Left hindlimb (tissue), 1 donor: ENCODE measurements at regions not wholly inside any gene's neighbourhood (a gene's known extent, or its start where the extent isn't known, plus 50 kb on each side); places are given as distances from the start of the nearest gene placed in this dataset.
"Not testable (repeated sequence)": the region's sequence is repeated elsewhere in the genome, so short reads cannot be mapped to it uniquely, and the experiment has no call there.

Experiments used
- DNase-seq: peaks from one replicate; pipeline ENCODE4 v3.0.0-alpha.2; 2018

DNA sequence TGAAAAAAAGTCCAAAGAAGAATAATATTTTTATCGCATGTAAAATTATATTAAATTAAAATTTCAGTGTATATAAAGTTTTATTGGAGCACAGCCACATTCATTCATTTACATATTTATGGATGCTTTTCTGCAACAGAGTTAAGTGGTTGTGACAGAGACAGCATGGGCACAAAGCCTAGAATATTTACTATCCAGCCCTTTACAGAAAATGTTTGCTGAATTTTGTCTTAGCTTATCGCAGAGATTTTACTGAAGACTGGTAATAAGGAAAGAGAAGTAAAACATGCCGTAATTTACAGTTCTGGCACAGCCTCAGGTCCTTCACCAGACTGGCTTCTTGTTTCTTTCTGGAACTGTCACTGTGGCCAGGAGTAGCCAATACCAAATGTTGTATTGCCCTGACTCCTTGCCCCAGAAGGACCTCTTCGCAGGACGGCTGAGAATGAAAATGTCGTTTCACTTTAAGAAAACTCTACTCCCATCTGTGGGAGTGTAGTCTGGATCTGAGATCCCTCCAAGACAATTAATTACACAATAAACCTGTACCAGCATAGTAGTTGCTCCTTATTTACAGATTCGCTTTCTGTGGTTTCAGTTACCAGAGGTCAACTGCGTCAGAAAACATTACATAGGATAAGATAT is 94.9 kb upstream of the GOT2 start:
- DNase-seq, result no peak

- no peak for DNase-seq
Observed at GRCh38 chr16:58824201-58824600, 90.1 kb upstream of the GOT2 start.

DNA sequence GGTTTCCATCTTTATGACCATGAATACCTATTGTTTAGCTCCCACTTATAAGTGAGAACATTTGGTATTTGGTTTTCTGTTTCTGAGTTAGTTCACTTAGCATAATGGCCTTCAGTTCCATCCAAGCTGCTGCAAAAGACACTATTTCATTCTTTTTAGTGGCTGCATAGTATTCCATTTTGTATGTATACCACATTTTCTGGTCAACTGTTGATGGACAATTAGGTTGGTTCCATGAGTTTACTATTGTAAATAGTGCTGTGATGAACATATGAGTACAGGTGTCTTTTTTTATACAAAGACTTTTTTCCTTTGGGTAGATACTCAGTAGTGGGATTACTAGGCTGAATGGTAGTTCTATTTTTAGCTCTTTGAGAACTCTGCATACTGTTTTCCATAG is 87.8 kb upstream of the GOT2 start:
- DNase-seq, result no peak

DNA sequence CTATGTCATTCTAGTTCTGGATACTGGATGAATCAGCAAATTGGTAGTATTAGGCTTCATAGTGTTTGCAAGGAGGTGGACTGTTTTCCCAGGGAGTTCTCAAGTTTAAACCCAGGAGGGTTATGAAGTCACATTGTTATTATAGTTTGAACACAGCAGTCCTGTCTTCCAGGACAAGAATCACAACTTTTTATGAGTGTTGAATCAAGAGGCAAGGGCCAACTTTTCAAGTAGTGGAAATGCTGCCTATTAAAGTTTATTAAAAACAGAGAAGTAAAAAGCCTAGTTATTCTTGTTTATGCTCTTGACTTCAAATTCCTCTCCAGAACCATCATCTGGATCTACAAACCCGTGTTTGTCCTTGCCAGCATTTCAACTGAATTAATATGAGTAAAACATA is 86.3 kb upstream of the GOT2 start:
- DNase-seq, result no peak

- DNase-seq, result no peak
Observed at GRCh38 chr16:58815181-58815888, 81.2 kb upstream of the GOT2 start.

DNA sequence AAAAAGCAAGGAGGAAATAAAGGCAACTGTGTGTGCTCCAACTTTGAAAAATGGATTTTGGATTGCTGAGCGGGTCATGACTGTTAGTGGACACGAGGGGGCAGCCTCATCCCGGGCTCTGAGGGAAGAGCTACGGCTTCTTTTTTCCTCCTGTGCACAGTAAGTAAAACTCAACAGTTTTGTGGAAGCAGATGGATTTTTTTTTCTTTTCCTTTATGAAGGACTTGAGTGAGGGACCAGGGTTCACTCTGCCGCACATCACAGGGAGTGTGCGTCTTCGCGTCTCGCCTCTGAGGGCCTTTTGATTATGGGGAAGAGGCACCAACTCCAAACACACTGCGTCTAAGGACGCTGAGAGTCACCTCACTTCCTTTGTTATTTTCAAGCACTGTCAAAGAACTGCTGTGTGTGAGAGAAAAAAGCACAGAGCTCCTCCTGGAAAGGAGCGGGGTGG is 80.3 kb upstream of the GOT2 start:
- peak; percentile 67 for DNase-seq

DNA sequence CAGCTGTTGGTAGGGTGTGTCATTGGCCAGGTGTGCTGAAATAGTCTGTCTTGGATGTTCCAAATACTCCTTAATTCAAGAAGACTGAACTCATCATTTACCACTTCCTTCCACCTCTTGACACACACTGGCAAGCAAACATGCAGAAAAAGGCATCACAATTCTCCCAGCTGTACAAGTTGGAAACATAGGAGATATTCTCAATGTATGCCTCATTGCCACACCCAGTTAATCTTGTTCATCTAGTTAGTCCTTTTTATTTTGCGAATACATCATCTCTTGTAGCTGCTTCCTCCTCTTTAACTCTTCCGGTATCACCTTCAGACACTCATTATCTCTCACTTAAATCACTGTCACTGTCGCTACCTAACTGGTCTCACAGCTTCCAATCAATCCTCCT is 75.1 kb upstream of the GOT2 start:
- no peak for DNase-seq

GRCh38 chr16:58807276-58807675 is 73.2 kb upstream of the GOT2 start:
- no peak for DNase-seq

- no peak for DNase-seq
Observed at GRCh38 chr16:58801838-58802237, 67.7 kb upstream of the GOT2 start.

- no peak for DNase-seq
Observed at GRCh38 chr16:58797137-58797801, 63.2 kb upstream of the GOT2 start.

DNA sequence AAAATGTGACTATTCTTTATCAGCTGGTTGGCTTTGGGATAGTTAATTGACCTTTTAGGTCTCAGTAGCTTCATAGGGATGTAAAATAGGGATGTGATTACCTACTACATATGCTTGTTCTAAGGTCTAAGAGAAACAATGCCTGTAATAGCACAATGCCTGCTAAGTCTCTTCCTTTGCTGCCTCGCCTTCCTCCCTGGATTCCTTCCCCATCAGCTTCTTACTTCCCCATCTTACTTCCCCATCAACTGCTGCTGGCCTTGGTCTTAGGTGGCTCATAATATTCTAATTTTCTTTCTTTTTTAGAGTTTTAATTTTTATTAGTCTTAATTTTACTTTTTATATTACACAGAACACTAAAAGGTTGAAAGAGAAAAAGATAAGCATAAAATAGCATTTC is 59.2 kb upstream of the GOT2 start:
- DNase-seq, result no peak

- no peak for DNase-seq
Observed at GRCh38 chr16:58792188-58792587, 58.1 kb upstream of the GOT2 start.

- not testable (repeated sequence) for DNase-seq
Observed at GRCh38 chr16:58790816-58791557, 56.9 kb upstream of the GOT2 start.

DNA sequence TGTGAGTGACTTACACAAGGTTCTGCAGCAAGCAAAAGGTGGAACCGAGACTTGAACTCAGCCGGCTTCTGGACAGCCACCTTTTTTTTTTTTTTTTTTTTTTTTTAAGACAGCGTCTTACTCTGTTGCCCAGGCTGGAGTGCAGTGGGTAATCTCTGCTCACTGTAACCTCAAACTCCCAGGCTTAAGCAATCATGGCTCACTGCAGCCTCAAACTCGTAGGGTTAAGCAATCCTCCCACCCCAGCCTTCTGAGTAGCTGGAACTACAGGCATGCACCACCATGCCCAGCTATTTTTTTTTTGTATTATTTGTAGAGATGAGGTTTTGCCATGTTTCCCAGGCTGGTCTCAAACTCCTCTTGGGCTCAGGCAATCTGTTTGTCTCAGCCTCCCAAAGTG is 55.2 kb upstream of the GOT2 start:
- DNase-seq, result no peak
